SU-DHL-6 (cell line): ENCODE measurements at regions not wholly inside any gene's neighbourhood (a gene's known extent, or its start where the extent isn't known, plus 50 kb on each side); places are given as distances from the start of the nearest gene placed in this dataset.

Experiments
- H2AFZ ChIP-seq: fragments of 200-600 bp; sonication (generic); 2 replicates; pipeline ENCODE4 v1.6.1; 2014; ENCODE audit warnings: low read depth, mild to moderate bottlenecking, moderate library complexity, mixed read lengths, antibody characterized with exemption, low read length; ENCODE audit not compliant: severe bottlenecking
- H3F3A ChIP-seq: fragments of 200-600 bp; shearing (Covaris generic); 2 replicates; pipeline ENCODE4 v1.6.0; 2016; ENCODE audit warnings: antibody characterized with exemption, mild to moderate bottlenecking; ENCODE audit not compliant: insufficient read depth
- H3K27ac ChIP-seq: fragments of 200-600 bp; sonication (generic); 2 replicates; pipeline ENCODE4 v1.5.1; 2016; ENCODE audit warnings: low read depth, mild to moderate bottlenecking, low read length, moderate library complexity, mixed read lengths
- H3K27me3 ChIP-seq: fragments of 200-600 bp; sonication (generic), shearing (Covaris generic); 2 replicates; pipeline ENCODE4 v1.6.0; 2014; ENCODE audit warnings: mild to moderate bottlenecking, low read length
- H3K36me3 ChIP-seq: fragments of 200-600 bp; sonication (generic); 2 replicates; pipeline ENCODE4 v1.6.1; 2014; ENCODE audit warnings: mild to moderate bottlenecking, low read length, mixed read lengths
- H3K4me2 ChIP-seq: fragments of 300-600, 200-600 bp; shearing (Covaris generic), sonication (generic); 2 replicates; pipeline ENCODE4 v1.6.0; 2014; ENCODE audit warnings: low read length, low read depth, mild to moderate bottlenecking; ENCODE audit not compliant: poor library complexity, severe bottlenecking
- H3K4me3 ChIP-seq: fragments of 200-600 bp; sonication (generic); 2 replicates; pipeline ENCODE4 v1.5.1; 2014; ENCODE audit warnings: antibody characterized with exemption, low read length, mild to moderate bottlenecking, mixed read lengths; ENCODE audit not compliant: insufficient read depth, poor library complexity, severe bottlenecking
- H3K79me2 ChIP-seq: fragments of 200-600 bp; sonication (generic); 2 replicates; pipeline ENCODE4 v1.6.1; 2014; ENCODE audit warnings: mild to moderate bottlenecking, low read length, moderate library complexity; ENCODE audit not compliant: insufficient read depth
- H3K9ac ChIP-seq: fragments of 200-600 bp; sonication (generic); 2 replicates; pipeline ENCODE4 v1.7.0; 2014; ENCODE audit warnings: mild to moderate bottlenecking, low read length
- H3K9me2 ChIP-seq: fragments of 200-600 bp; sonication (generic); replicated peaks from 2 replicates; pipeline ENCODE4 v1.6.1; 2014; ENCODE audit warnings: low read length; ENCODE audit not compliant: insufficient read depth
- H3K9me3 ChIP-seq: fragments of 200-600 bp; sonication (generic); 2 replicates; pipeline ENCODE4 v1.6.1; 2014; ENCODE audit warnings: low read length, mixed read lengths; ENCODE audit not compliant: insufficient read depth
- H4K20me1 ChIP-seq: fragments of 200-600 bp; sonication (generic); 2 replicates; pipeline ENCODE4 v1.6.1; 2014; ENCODE audit warnings: low read depth, mild to moderate bottlenecking, antibody characterized with exemption, low read length, moderate library complexity, mixed read lengths
- EZH2phosphoT487 ChIP-seq: fragments of 200-600 bp; sonication (generic), shearing (Covaris generic); conservative IDR thresholded peaks from 2 replicates; pipeline ENCODE4 v1.6.1; 2018; ENCODE audit warnings: mild to moderate bottlenecking, antibody characterized with exemption, low read length, moderate library complexity, mixed read lengths
- TF ChIP-seq, protein P1 (sequence below): fragments of 200-600 bp; sonication (generic); IDR thresholded peaks from one replicate; pipeline ENCODE4 v1.5.1; 2017; ENCODE audit warnings: antibody characterized with exemption, mild to moderate bottlenecking, low read length, moderate library complexity; ENCODE audit not compliant: insufficient read depth, poor library complexity, severe bottlenecking

DNA sequence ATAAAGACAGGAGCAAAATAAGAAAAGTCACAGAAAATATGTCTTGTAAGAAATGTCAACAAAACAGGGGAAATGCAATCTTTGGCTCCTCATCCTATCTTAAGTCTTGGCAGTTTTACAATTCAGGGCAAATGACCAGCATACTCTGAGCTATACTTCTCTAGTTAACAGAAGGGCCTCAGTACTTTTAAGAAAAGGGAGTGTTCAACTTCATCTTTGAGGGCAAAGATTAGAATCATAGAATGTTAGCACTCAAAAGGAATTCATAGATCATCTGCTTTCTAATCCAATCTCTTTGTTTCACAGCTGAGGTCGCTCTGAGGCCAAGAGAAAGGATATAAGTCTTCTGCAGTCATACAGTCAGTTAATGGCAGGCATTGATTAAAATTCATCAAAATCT lies 174.0 kb upstream of the NT5C1B start:
- Histone ChIP-seq H3K4me2 (no peak overlapping the region), H3K9ac (no peak overlapping the region), H3K9me3 (no peaks in the 10 kb centered on the region), H3K9me2 (no peaks in the 10 kb centered on the region), H2AFZ (no peak overlapping the region), H3K27ac (no peak overlapping the region), H3K4me3 (no peak overlapping the region), H3K27me3 (no peaks in the 10 kb centered on the region), H3K79me2 (no peaks in the 10 kb centered on the region), H4K20me1 (no peaks in the 10 kb centered on the region), H3K36me3 (no peaks in the 10 kb centered on the region), H3F3A (no peaks in the 10 kb centered on the region)
- TF ChIP-seq EZH2phosphoT487: no peak
- TF ChIP-seq, protein P1, sequence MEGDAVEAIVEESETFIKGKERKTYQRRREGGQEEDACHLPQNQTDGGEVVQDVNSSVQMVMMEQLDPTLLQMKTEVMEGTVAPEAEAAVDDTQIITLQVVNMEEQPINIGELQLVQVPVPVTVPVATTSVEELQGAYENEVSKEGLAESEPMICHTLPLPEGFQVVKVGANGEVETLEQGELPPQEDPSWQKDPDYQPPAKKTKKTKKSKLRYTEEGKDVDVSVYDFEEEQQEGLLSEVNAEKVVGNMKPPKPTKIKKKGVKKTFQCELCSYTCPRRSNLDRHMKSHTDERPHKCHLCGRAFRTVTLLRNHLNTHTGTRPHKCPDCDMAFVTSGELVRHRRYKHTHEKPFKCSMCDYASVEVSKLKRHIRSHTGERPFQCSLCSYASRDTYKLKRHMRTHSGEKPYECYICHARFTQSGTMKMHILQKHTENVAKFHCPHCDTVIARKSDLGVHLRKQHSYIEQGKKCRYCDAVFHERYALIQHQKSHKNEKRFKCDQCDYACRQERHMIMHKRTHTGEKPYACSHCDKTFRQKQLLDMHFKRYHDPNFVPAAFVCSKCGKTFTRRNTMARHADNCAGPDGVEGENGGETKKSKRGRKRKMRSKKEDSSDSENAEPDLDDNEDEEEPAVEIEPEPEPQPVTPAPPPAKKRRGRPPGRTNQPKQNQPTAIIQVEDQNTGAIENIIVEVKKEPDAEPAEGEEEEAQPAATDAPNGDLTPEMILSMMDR: no peak

DNA sequence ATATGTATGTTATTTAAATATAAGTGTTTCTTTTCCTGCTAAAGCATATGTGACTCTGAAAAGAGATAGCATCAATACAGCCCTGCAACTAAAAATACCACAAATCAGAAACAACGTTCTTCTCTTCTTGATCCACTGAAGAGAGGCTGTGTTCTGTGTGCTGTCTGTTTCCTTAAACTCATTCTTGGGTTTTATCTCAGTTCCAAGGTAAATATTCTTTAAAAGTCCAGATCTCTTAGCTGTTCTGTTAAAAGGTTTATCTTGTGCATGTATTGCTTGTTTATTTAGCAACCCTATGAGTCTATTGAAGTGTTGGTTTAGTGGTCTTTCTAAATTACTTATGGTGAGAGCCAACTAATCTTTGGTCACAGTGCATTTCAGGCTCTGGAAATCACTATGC lies 173.3 kb upstream of the NT5C1B start:
- Histone ChIP-seq H3K9me2 (no peaks in the 10 kb centered on the region), H3K4me3 (no peak overlapping the region), H3K36me3 (no peaks in the 10 kb centered on the region), H3K4me2 (no peak overlapping the region), H3K9ac (no peak overlapping the region), H3F3A (no peaks in the 10 kb centered on the region), H3K27ac (no peak overlapping the region), H4K20me1 (no peaks in the 10 kb centered on the region), H3K27me3 (no peaks in the 10 kb centered on the region), H3K9me3 (no peaks in the 10 kb centered on the region), H3K79me2 (no peaks in the 10 kb centered on the region), H2AFZ (no peak overlapping the region)
- TF ChIP-seq EZH2phosphoT487: no peak
- TF ChIP-seq, protein P1: no peak

DNA sequence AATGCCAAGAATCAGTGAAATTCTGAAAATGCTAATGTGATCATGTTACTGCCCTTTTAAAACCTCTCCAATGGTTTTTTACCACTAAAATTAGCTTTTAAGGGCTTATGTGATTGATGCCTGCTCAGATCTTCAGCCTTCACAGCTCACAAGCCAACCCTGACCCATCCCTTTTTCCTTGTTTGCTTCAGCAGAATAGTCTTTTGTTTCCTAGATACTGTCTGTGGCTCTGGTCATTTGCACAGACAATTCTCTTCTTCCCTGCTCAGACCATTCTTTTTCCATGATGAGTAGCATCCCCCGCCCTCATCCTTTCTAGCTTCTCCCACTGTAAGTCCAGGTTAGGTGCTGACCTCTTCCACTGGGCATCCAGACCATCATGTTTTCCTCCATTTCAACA lies 164.9 kb upstream of the NT5C1B start:
- H3K4me3 ChIP-seq: no peak overlapping the region
- no peak overlapping the region for H3K4me2 ChIP-seq
- H3K79me2 ChIP-seq: no peaks in the 10 kb centered on the region
- H3K27ac ChIP-seq: no peak overlapping the region
- H3K36me3 ChIP-seq: no peaks in the 10 kb centered on the region
- H3K9ac ChIP-seq: no peak overlapping the region
- H2AFZ ChIP-seq: no peak overlapping the region
- H3K27me3 ChIP-seq: no peaks in the 10 kb centered on the region
- H3K9me3 ChIP-seq: no peaks in the 10 kb centered on the region
- TF ChIP-seq EZH2phosphoT487: no peak
- TF ChIP-seq, protein P1: no peak
- no peaks in the 10 kb centered on the region for H3F3A ChIP-seq
- no peaks in the 10 kb centered on the region for H4K20me1 ChIP-seq
- H3K9me2 ChIP-seq: no peaks in the 10 kb centered on the region

DNA sequence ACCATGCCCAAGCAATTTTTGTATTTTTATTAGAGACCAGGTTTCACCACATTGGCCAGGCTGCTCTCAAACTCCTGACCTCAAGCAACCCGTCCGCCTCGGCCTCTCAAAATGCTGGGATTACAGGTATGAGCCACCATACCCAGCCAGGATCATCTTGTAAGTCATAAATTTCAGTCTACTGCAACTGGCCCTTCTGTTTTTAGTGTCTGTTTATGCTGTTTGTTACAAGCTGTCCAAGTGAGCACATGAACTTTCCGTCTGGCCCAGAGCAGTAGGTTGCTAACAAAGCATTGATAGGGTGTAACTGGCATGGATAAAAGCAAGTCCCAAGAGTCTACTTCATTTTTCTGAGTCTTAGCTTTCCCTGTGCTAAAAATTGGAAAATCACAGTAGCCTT lies 164.4 kb upstream of the NT5C1B start:
- H3K27ac ChIP-seq: no peak overlapping the region
- no peaks in the 10 kb centered on the region for H3K79me2 ChIP-seq
- H3K9me2 ChIP-seq: no peaks in the 10 kb centered on the region
- TF ChIP-seq, protein P1: no peak
- TF ChIP-seq EZH2phosphoT487: no peak
- H3K4me2 ChIP-seq: no peak overlapping the region
- H4K20me1 ChIP-seq: no peaks in the 10 kb centered on the region
- no peaks in the 10 kb centered on the region for H3K9me3 ChIP-seq
- H2AFZ ChIP-seq: no peak overlapping the region
- H3K36me3 ChIP-seq: no peaks in the 10 kb centered on the region
- H3K9ac ChIP-seq: no peak overlapping the region
- no peaks in the 10 kb centered on the region for H3K27me3 ChIP-seq
- H3F3A ChIP-seq: no peaks in the 10 kb centered on the region
- H3K4me3 ChIP-seq: no peak overlapping the region
